SK-N-SH (cell line): ENCODE measurements at regions not wholly inside any gene's neighbourhood (a gene's known extent, or its start where the extent isn't known, plus 50 kb on each side); places are given as distances from the start of the nearest gene placed in this dataset.

Experiments used
- CTCF ChIA-PET: fragments of 300-600, 350-600 bp; formaldehyde crosslinking; extraction: SDS; loops from one replicate; lab custom pipeline; 2021; lab: Yijun Ruan, JAX
- POLR2A ChIA-PET: fragments of 350-600 bp; sonication (Branson Sonifier 250); formaldehyde crosslinking; extraction: SDS; loops from one replicate; lab custom pipeline; 2020; ENCODE audit warnings: antibody characterized with exemption, inconsistent platforms; lab: Yijun Ruan, JAX
- DNase-seq: peaks from one replicate; pipeline ENCODE4 v3.0.0; 2012
- H2AFZ ChIP-seq: fragments of 200-600 bp; sonication (generic); 2 replicates; pipeline ENCODE4 v1.8.1; 2016; ENCODE audit warnings: antibody characterized with exemption, mild to moderate bottlenecking, low read depth
- H3F3A ChIP-seq: fragments of 200-600 bp; sonication (generic); replicated peaks from 2 replicates; pipeline ENCODE3; 2016; ENCODE audit warnings: antibody characterized with exemption, mild to moderate bottlenecking; ENCODE audit not compliant: insufficient read depth
- H3K27ac ChIP-seq, 2 experiments: fragments of 200-500 bp in 1 of 2; fragments of 200-600 bp in 1 of 2; sonication (Bioruptor generic) in 1 of 2; sonication (generic), shearing (Covaris generic) in 1 of 2; 2 replicates each; pipeline versions ENCODE4 v1.5.1 to v1.6.1; 2014 to 2016; ENCODE audit warnings: low read depth in 2 of 2, inconsistent platforms in 1 of 2, low read length in 1 of 2, mild to moderate bottlenecking in 1 of 2, mixed read lengths in 1 of 2
- H3K27me3 ChIP-seq: fragments of 200-600 bp; sonication (generic), shearing (Covaris generic); 2 replicates; pipeline ENCODE4 v1.6.1; 2016; ENCODE audit warnings: mixed run types; ENCODE audit not compliant: insufficient read depth
- H3K36me3 ChIP-seq, 2 experiments: fragments of 200-500 bp in 1 of 2; fragments of 200-600 bp in 1 of 2; sonication (Bioruptor generic) in 1 of 2; sonication (generic) in 1 of 2; replicated peaks in 1 of 2; 2 replicates each; pipeline versions ENCODE3 to v1.5.1; 2014 to 2016; ENCODE audit warnings: low read length in 1 of 2, mild to moderate bottlenecking in 1 of 2; ENCODE audit not compliant: insufficient read depth in 2 of 2, control insufficient read depth in 1 of 2
- H3K4me1 ChIP-seq, 2 experiments: fragments of 200-500 bp in 1 of 2; fragments of 200-600 bp in 1 of 2; sonication (Bioruptor generic) in 1 of 2; sonication (generic), shearing (Covaris generic) in 1 of 2; 2 replicates each; pipeline versions ENCODE4 v1.5.1 to v1.6.1; 2014 to 2016; ENCODE audit warnings: low read depth in 1 of 2, low read length in 1 of 2, mixed run types in 1 of 2; ENCODE audit not compliant: insufficient read depth in 2 of 2, control insufficient read depth in 1 of 2
- H3K4me2 ChIP-seq: fragments of 200-600 bp; sonication (generic), shearing (Covaris generic); 2 replicates; pipeline ENCODE4 v1.6.1; 2017; ENCODE audit warnings: mixed run types
- H3K4me3 ChIP-seq, 2 experiments: fragments of 200-500 bp in 1 of 2; fragments of 200-600 bp in 1 of 2; sonication (Bioruptor generic) in 1 of 2; sonication (generic), shearing (Covaris generic) in 1 of 2; 2 replicates each; pipeline versions ENCODE4 v1.5.1 to v1.8.1; 2014 to 2016; ENCODE audit warnings: low read depth in 2 of 2, inconsistent platforms in 1 of 2, low read length in 1 of 2, mild to moderate bottlenecking in 1 of 2, mixed read lengths in 1 of 2, moderate library complexity in 1 of 2
- H3K79me2 ChIP-seq: fragments of 200-600 bp; sonication (generic); 2 replicates; pipeline ENCODE4 v1.8.1; 2017; ENCODE audit warnings: mild to moderate bottlenecking; ENCODE audit not compliant: insufficient read depth
- H3K9ac ChIP-seq: fragments of 200-600 bp; sonication (generic); 2 replicates; pipeline ENCODE4 v1.6.1; 2017; ENCODE audit warnings: mixed run types
- H3K9me2 ChIP-seq: fragments of 200-600 bp; sonication (generic); 2 replicates; pipeline ENCODE4 v1.6.1; 2017; ENCODE audit warnings: mixed run types
- H3K9me3 ChIP-seq: fragments of 200-600 bp; sonication (generic); 2 replicates; pipeline ENCODE4 v1.6.1; 2017; ENCODE audit warnings: mixed run types, mild to moderate bottlenecking, moderate library complexity
- H4K20me1 ChIP-seq: fragments of 200-600 bp; sonication (generic); 2 replicates; pipeline ENCODE4 v1.6.1; 2017; ENCODE audit warnings: mild to moderate bottlenecking, mixed run types; ENCODE audit not compliant: insufficient read depth
- ELF1 ChIP-seq: IDR thresholded peaks from 2 replicates; pipeline ENCODE4 v1.4.0; 2012
- EP300 ChIP-seq, 2 experiments: IDR thresholded peaks; 2 replicates each; pipeline versions ENCODE4 v1.4.0 to v1.6.1; 2012; ENCODE audit warnings: borderline replicate concordance in 1 of 2, low read depth in 1 of 2, low read length in 1 of 2
- EZH2phosphoT487 ChIP-seq: fragments of 200-600 bp; sonication (generic); IDR thresholded peaks from 2 replicates; pipeline ENCODE4 v1.6.1; 2017; ENCODE audit warnings: low read depth, mixed run types, mild to moderate bottlenecking, antibody characterized with exemption, moderate library complexity, borderline replicate concordance
- FOSL2 ChIP-seq: IDR thresholded peaks from 2 replicates; pipeline ENCODE4 v1.4.0; 2012; ENCODE audit warnings: low read depth, mild to moderate bottlenecking, moderate library complexity, borderline replicate concordance
- FOXJ3 ChIP-seq: sonication (generic); formaldehyde crosslinking; IDR thresholded peaks from 2 replicates; pipeline ENCODE4 v1.5.1; 2020; ENCODE audit warnings: mild to moderate bottlenecking, missing genetic modification reagents
- FOXM1 ChIP-seq: IDR thresholded peaks from 2 replicates; pipeline ENCODE4 v1.4.0; 2012; ENCODE audit warnings: low read depth, mild to moderate bottlenecking
- GABPA ChIP-seq: IDR thresholded peaks from 2 replicates; pipeline ENCODE4 v1.4.0; 2012; ENCODE audit warnings: low read depth, mild to moderate bottlenecking
- GATA2 ChIP-seq: sonication (generic); formaldehyde crosslinking; IDR thresholded peaks from 2 replicates; pipeline ENCODE4 v1.5.0; 2020; ENCODE audit warnings: mild to moderate bottlenecking, missing genetic modification reagents
- JUND ChIP-seq: IDR thresholded peaks from 2 replicates; pipeline ENCODE4 v1.4.0; 2012
- MEF2A ChIP-seq: IDR thresholded peaks from 2 replicates; pipeline ENCODE4 v1.4.0; 2012; ENCODE audit warnings: low read depth, borderline replicate concordance
- NFIC ChIP-seq: IDR thresholded peaks from 2 replicates; pipeline ENCODE4 v1.4.0; 2012; ENCODE audit warnings: borderline replicate concordance
- NRF1 ChIP-seq: IDR thresholded peaks from 2 replicates; pipeline ENCODE4 v1.6.1; 2012; ENCODE audit warnings: low read depth, mild to moderate bottlenecking, low read length
- RFX5 ChIP-seq: IDR thresholded peaks from 2 replicates; pipeline ENCODE4 v1.6.1; 2012; ENCODE audit warnings: mild to moderate bottlenecking, improper control_type of control experiment, low read length
- RXRA ChIP-seq: IDR thresholded peaks from 2 replicates; pipeline ENCODE4 v1.4.0; 2012; ENCODE audit warnings: low read depth, mild to moderate bottlenecking, borderline replicate concordance
- SIN3A ChIP-seq: IDR thresholded peaks from 2 replicates; pipeline ENCODE4 v1.6.1; 2012; ENCODE audit warnings: low read depth, mild to moderate bottlenecking, low read length, moderate library complexity, borderline replicate concordance
- SMC3 ChIP-seq: IDR thresholded peaks from 2 replicates; pipeline ENCODE4 v1.6.1; 2012; ENCODE audit warnings: low read depth, low read length, improper control_type of control experiment
- TAF1 ChIP-seq: IDR thresholded peaks from 2 replicates; pipeline ENCODE4 v1.6.1; 2012; ENCODE audit warnings: low read depth, mild to moderate bottlenecking, low read length, moderate library complexity, borderline replicate concordance
- TEAD4 ChIP-seq: IDR thresholded peaks from 2 replicates; pipeline ENCODE4 v1.4.0; 2012; ENCODE audit warnings: mild to moderate bottlenecking, borderline replicate concordance; ENCODE audit not compliant: insufficient read depth
- YY1 ChIP-seq: IDR thresholded peaks from 2 replicates; pipeline ENCODE4 v1.4.0; 2012; ENCODE audit warnings: low read depth, mild to moderate bottlenecking
- WGBS: methylation state at CpG from one replicate; pipeline ENCODE4 v1.1.6; 2017; ENCODE audit warnings: low lambda C conversion rate; 5-methylcytosine and 5-hydroxymethylcytosine counted together
- TF ChIP-seq, protein P1 (sequence below): IDR thresholded peaks from 2 replicates; pipeline ENCODE4 v1.4.0; 2012; ENCODE audit warnings: low read depth
- TF ChIP-seq, protein P2 (sequence below): fragments of 150-350 bp; IDR thresholded peaks from 2 replicates; pipeline ENCODE4 v1.6.1; 2016; ENCODE audit warnings: mild to moderate bottlenecking, low read depth, low read length
- TF ChIP-seq, protein P3 (sequence below): fragments of 150-350 bp; IDR thresholded peaks from 2 replicates; pipeline ENCODE4 v1.6.1; 2017; ENCODE audit warnings: antibody characterized with exemption, low read length, low read depth, borderline replicate concordance
- TF ChIP-seq, protein P4 (sequence below): IDR thresholded peaks from 2 replicates; pipeline ENCODE4; 2012
- TF ChIP-seq, protein P5 (sequence below): IDR thresholded peaks from 2 replicates; pipeline ENCODE4 v1.4.0; 2012; ENCODE audit warnings: low read depth, borderline replicate concordance
- TF ChIP-seq, protein P6 (sequence below): fragments of 200-600 bp; sonication (generic); IDR thresholded peaks from 2 replicates; pipeline ENCODE4 v1.6.1; 2017; ENCODE audit warnings: antibody characterized with exemption, mild to moderate bottlenecking, moderate library complexity

DNA sequence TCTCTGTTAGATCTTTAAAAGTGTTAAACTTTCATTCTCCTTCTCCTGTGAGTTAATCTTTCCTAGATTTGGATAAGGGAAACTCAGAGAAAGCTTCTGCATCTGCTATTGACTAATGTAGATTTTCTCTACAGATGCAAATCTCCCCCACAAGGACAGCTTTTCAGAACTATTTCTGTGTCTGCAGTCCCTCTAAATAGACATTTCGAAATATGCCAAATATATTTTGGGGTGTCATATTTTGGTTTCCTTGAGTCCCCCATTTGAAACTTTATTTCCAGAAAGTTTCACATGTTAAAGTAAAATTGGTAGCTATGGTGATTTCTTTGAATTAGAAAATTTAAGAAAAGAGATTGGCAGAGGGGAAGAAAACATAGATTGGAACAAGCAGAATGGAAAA, 852.3 kb upstream of the ALCAM start:
- Histone ChIP-seq H3K27me3 (no peaks in the 10 kb centered on the region), H3K4me3 (no peak overlapping the region), H3K9me3 (0 out of 2 replicates have a peak, but pooled peaks cover 4% of the 10 kb centered on the region), H3K36me3 (no peaks in the 10 kb centered on the region), H2AFZ (no peak overlapping the region), H3K9ac (no peak overlapping the region), H3K4me1 (no peaks in the 10 kb centered on the region), H3K79me2 (no peaks in the 10 kb centered on the region; the same call in 1 of the 2 replicates), H3K27ac (no peak overlapping the region), H3K9me2 (no peaks in the 10 kb centered on the region), H3F3A (no peaks in the 10 kb centered on the region), H4K20me1 (no peaks in the 10 kb centered on the region), H3K4me2 (no peak overlapping the region)
- ChIA-PET POLR2A (no interaction called here), CTCF (no interaction called here)
- DNase-seq = no peak
- 30% methylated on average over 1 of the region's 1 CpG for WGBS
- TF ChIP-seq FOXM1 (no peak), SIN3A (no peak), MEF2A (no peak), RFX5 (no peak), FOXJ3 (CRISPR knock-in tag) (no peak), TEAD4 (no peak), EZH2phosphoT487 (no peak)
- TF ChIP-seq, protein P1, sequence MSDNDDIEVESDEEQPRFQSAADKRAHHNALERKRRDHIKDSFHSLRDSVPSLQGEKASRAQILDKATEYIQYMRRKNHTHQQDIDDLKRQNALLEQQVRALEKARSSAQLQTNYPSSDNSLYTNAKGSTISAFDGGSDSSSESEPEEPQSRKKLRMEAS = no peak
- TF ChIP-seq, protein P2, sequence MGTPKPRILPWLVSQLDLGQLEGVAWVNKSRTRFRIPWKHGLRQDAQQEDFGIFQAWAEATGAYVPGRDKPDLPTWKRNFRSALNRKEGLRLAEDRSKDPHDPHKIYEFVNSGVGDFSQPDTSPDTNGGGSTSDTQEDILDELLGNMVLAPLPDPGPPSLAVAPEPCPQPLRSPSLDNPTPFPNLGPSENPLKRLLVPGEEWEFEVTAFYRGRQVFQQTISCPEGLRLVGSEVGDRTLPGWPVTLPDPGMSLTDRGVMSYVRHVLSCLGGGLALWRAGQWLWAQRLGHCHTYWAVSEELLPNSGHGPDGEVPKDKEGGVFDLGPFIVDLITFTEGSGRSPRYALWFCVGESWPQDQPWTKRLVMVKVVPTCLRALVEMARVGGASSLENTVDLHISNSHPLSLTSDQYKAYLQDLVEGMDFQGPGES = no peak

DNA sequence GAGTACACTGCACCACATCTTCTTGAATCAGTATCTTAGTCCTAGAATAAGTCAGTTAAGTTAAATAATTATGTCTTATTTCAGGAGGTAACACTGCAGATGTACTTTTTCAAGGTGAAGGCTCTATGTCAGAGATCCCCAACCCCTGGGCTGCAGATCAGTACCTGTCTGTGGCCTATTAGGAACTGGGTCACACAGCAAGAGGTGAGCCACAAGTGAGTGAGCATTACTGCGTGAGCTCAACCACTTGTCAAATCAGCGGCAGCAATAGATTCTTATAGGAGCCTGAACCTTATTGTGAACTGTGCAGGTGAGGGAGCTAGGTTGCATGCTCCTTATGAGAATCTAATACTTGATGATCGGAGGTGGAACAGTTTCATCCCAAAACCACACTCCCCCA, 851.9 kb upstream of the ALCAM start:
- Histone ChIP-seq H3K79me2 (no peaks in the 10 kb centered on the region; the same call in 1 of the 2 replicates), H3K4me3 (no peak overlapping the region), H3K9me2 (no peaks in the 10 kb centered on the region), H3K27ac (no peak overlapping the region), H3K27me3 (no peaks in the 10 kb centered on the region), H3K9me3 (0 out of 2 replicates have a peak, but pooled peaks cover 4% of the 10 kb centered on the region), H2AFZ (no peak overlapping the region), H3K36me3 (no peaks in the 10 kb centered on the region), H4K20me1 (no peaks in the 10 kb centered on the region), H3K9ac (no peak overlapping the region), H3K4me2 (no peak overlapping the region), H3K4me1 (no peaks in the 10 kb centered on the region), H3F3A (no peaks in the 10 kb centered on the region)
- WGBS = 83% methylated on average over 3 of the region's 3 CpGs
- ChIA-PET CTCF (no interaction called here), POLR2A (no interaction called here)
- TF ChIP-seq, protein P3, sequence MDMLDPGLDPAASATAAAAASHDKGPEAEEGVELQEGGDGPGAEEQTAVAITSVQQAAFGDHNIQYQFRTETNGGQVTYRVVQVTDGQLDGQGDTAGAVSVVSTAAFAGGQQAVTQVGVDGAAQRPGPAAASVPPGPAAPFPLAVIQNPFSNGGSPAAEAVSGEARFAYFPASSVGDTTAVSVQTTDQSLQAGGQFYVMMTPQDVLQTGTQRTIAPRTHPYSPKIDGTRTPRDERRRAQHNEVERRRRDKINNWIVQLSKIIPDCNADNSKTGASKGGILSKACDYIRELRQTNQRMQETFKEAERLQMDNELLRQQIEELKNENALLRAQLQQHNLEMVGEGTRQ = no peak
- TF ChIP-seq NFIC = no peak
- TF ChIP-seq JUND = no peak
- TF ChIP-seq SIN3A = no peak
- no peak for TF ChIP-seq ELF1
- no peak for TF ChIP-seq NRF1
- TF ChIP-seq EP300 (IDR thresholded peaks at IDR 0.05; ENCODE audit: borderline replicate concordance in 1 of 2, low read depth in 1 of 2, low read length in 1 of 2) = no peak
- TF ChIP-seq TEAD4 = no peak
- TF ChIP-seq GABPA = no peak
- no peak for TF ChIP-seq YY1
- no peak for TF ChIP-seq RXRA
- no peak for TF ChIP-seq SMC3
- TF ChIP-seq, protein P4, sequence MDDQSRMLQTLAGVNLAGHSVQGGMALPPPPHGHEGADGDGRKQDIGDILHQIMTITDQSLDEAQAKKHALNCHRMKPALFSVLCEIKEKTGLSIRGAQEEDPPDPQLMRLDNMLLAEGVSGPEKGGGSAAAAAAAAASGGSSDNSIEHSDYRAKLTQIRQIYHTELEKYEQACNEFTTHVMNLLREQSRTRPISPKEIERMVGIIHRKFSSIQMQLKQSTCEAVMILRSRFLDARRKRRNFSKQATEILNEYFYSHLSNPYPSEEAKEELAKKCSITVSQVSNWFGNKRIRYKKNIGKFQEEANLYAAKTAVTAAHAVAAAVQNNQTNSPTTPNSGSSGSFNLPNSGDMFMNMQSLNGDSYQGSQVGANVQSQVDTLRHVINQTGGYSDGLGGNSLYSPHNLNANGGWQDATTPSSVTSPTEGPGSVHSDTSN = no peak
- TF ChIP-seq GATA2 (CRISPR knock-in tag) = no peak
- TF ChIP-seq RFX5 = no peak
- TF ChIP-seq, protein P5, sequence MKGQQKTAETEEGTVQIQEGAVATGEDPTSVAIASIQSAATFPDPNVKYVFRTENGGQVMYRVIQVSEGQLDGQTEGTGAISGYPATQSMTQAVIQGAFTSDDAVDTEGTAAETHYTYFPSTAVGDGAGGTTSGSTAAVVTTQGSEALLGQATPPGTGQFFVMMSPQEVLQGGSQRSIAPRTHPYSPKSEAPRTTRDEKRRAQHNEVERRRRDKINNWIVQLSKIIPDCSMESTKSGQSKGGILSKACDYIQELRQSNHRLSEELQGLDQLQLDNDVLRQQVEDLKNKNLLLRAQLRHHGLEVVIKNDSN = no peak
- TF ChIP-seq, protein P6, sequence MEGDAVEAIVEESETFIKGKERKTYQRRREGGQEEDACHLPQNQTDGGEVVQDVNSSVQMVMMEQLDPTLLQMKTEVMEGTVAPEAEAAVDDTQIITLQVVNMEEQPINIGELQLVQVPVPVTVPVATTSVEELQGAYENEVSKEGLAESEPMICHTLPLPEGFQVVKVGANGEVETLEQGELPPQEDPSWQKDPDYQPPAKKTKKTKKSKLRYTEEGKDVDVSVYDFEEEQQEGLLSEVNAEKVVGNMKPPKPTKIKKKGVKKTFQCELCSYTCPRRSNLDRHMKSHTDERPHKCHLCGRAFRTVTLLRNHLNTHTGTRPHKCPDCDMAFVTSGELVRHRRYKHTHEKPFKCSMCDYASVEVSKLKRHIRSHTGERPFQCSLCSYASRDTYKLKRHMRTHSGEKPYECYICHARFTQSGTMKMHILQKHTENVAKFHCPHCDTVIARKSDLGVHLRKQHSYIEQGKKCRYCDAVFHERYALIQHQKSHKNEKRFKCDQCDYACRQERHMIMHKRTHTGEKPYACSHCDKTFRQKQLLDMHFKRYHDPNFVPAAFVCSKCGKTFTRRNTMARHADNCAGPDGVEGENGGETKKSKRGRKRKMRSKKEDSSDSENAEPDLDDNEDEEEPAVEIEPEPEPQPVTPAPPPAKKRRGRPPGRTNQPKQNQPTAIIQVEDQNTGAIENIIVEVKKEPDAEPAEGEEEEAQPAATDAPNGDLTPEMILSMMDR = no peak
- no peak for TF ChIP-seq FOSL2
- no peak for TF ChIP-seq TAF1
- DNase-seq = no peak
